Activated CD4-positive, alpha-beta T cell treated with anti-CD3 and anti-CD28 coated beads, Interleukin-2, amount 50 U/mL, for 1 hour (primary cell): ENCODE measurements at regions not wholly inside any gene's neighbourhood (a gene's known extent, or its start where the extent isn't known, plus 50 kb on each side); places are given as distances from the start of the nearest gene placed in this dataset.
A peak's percentile ranks its signal among the peaks of the same experiment; 100 is the strongest.

Experiments
- DNase-seq: peaks from one replicate; pipeline ENCODE4 v3.0.0-alpha.2; 2020

DNA sequence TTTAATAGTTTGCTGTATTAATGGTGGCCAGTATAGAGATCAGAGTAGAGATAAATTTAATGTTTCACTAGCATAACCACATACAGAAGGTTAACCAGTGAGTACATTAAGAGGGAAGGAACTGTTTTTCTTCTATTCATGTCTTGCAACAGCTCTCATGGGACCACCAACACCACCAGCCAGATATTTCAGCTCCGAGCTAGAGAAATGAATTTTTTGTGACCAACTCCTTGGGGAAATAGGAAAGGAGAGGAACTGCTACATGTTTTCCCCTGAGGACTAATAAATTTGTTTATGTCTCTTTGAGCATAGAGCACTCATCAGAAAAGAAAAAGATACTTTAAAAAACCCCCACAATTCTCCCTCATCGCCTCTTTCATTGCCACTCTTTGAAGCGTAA is 247.5 kb downstream of the MBNL1 start:
- DNase-seq, result no peak

- DNase-seq, result no peak
These were observed 248.8 kb downstream of the MBNL1 start for GRCh38 chr3:152517502-152517901.

DNA sequence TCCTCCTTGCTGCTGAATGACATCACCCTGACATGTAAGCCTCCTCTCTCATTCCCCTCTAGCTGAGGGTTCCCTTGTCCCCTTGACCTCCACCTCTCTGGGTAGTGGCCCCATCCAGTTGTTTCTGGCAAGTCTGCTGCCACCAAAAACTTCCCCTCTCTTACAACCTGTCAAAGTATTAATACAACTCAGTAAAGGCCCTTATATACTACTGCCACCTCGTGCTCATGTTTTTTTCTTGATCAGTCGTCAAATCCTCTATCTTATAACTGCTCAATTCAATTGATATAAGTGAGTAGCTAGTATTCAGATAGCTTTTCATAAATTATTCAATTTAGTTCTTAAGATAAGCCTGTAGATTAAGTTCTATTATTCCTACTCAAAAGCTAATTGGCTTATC is 249.6 kb downstream of the MBNL1 start:
- no peak for DNase-seq

GRCh38 chr3:152519376-152519775 is 250.6 kb downstream of the MBNL1 start:
- DNase-seq, result no peak

- no peak for DNase-seq
These were observed 253.3 kb downstream of the MBNL1 start for GRCh38 chr3:152522036-152522435.

DNA sequence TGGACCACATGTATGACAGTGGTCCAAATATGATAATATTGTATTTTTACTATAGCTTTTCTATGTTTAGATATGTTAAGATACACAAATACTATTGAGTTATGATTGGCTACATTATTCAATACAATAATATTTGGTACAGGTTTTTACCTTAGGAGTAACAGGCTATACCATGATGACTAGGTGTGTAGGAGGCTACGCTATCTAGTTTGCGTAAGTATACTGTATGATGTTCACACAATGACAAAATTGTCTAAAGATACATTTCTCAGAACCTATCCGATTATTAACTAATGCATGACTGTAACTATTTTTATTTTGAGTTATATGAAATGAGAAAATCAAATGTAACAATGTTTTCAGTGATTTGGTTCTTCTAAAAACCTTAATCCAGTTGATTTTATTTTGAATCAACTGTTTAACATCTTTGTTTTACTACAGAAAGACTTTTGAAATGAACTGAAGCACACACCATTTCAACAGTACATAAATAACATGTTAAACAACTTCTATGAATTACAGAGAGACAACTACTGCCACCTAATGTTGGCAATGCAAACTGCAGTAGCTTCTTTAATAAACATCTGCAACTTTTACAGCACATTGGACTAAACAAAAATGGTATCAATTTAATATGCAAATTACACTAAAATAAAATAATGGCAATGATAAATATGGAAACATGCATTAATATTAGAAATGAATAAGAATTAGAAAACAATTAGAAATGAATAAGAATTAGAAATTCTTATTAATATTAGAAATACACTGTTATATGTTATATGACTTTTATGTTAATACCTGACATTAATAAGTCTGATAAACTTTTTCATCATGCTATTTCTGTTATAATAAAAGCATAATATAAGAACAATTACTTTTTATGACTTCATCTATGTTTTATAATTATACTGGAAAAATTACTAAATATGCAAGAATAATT is 255.7 kb downstream of the MBNL1 start:
- peak; percentile 32 for DNase-seq

GRCh38 chr3:152531717-152532116 is 263.0 kb downstream of the MBNL1 start:
- DNase-seq, result no peak

DNA sequence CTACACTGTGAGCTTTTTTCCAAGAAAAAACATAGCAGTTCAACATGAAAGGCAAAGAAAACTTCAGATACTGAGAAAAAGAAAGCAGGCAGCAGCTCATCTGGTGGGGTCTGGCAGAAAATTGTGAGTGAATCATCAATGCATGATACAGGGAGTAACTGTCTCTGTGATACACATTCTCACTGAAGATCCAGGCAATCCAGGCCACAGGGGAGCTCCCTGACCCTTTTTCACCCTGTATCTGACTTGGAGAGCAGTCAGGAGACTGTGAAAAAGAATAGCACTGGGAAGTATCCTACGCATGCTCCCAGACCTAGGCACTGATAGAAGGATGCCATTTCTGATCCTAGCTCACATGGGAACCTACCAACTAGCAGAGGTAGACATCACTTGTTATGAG is 269.8 kb downstream of the MBNL1 start:
- no peak for DNase-seq

DNA sequence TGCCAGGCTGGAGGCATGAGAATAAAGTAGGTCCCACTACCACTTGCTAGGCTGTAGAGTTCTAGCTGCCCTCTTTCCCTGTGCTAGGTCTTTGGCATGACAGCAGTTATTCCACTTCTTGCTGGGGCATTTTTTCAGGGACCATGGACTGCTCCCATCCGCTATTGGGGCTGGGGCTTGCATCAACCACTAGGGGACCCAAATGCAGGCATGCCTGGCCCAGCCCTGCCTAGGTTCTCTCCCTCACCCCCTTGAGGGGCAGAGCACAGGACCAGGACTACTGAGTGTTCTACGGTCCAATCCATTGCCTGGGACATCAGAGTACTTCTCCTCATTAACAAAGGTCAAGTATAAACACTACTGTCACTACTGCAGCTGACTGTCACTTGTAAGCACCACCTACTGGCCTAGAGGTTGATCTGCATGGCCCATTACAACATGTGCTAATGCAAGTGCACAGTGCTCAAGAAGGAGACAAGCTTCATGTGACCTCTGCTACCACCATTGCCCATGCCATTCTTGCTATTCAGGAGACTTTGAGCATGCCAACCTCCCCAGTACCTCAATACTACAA is 270.5 kb downstream of the MBNL1 start:
- no peak for DNase-seq

- no peak for DNase-seq
These were observed 271.4 kb downstream of the MBNL1 start for GRCh38 chr3:152540120-152540519.

- DNase-seq, result no peak
These were observed 278.4 kb downstream of the MBNL1 start for GRCh38 chr3:152547153-152547552.

GRCh38 chr3:152549263-152549662 is 280.5 kb downstream of the MBNL1 start:
- DNase-seq, result no peak

DNA sequence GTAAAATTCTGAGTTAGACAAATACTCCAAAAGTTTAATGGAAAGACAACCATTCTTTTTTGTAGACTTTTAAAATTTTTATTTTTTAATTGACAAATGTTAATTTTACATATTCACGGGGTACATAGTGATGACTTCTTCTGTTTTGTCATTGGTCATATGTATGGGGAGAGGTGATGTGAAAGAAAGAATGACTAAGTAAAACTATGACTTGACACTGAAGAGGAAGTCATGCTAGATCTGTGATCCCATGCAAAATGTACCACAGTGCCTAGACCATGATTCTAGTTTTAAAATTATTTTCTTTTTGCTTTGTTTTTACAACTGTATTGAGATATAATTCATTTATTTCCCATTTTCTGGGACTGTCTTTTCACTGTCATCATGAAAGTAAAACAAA is 281.6 kb downstream of the MBNL1 start:
- DNase-seq, result no peak

GRCh38 chr3:152554980-152555379 is 280.0 kb upstream of the P2RY1 start:
- no peak for DNase-seq

- no peak for DNase-seq
These were observed 279.2 kb upstream of the P2RY1 start for GRCh38 chr3:152555666-152556291.

GRCh38 chr3:152556731-152557254 is 278.1 kb upstream of the P2RY1 start:
- DNase-seq, result no peak

DNA sequence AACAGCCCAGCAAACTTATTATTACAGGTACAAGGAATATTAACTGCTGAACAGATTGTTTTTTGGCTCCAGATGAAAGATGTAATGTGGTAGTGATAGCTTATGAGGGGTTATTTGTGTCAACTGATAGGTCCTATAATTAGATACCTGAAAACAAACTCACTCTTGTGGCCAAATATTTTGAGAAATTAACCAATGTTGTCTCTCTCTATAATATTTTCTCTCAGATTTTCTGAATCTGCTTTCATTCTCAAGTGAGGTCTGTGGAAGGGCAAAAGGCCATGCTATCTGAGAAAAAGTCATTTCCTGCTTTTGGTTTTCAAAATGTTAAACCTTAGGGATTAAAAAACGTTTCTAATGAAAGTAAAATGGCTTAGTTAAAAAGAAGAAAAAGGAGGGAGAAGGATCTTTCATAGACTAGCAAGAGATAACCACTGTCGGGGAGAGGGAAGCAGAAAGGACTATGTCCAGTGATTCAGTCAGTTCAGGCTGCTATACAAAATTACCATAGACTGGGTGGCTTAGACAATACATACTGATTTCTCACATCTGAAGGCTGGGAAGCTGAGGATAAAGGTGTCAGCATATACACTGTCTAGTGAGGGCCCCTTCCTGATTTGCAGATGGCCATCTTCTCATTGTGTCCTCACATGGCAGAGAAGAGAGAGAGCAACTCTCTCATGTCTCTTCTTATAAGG is 277.5 kb upstream of the P2RY1 start:
- DNase-seq, result no peak

DNA sequence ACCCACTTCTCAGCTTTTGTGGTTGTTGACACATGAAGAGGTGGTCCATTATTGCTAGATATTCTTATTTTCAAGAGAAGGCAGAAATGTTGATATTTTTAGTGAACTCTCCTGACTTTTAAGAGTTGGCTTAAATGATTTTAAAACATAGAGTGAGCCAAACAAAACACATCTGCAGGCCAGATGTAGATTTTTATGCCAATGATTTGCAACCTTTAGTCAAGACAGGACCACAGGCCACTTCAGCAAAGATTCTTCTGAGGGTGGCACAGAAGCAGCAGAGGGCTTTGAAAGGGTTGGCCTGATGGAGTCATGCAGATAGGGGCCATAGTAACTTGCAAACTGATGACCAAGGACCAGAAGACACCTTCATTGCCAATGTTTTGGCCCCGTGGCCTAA is 276.5 kb upstream of the P2RY1 start:
- no peak for DNase-seq

DNA sequence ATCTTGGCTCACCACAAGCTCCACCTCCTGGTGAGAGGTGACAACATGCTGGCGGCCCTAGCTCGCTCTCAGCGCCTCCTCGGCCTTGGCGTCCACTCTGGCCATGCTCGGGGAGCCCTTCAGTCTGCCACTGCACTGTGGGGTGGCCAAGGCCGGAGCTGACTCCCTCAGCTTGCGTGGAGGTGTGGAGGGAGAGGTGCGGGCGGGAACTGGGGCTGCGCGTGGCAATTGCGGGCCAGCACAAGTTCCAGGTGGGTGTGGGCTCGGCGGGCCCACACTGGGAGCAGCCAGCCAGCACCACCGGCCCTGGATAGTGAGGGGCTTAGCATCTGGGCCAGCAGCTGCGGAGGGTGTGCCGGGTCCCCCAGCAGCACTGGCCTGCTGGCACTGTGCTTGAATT is 275.7 kb upstream of the P2RY1 start:
- no peak for DNase-seq

DNA sequence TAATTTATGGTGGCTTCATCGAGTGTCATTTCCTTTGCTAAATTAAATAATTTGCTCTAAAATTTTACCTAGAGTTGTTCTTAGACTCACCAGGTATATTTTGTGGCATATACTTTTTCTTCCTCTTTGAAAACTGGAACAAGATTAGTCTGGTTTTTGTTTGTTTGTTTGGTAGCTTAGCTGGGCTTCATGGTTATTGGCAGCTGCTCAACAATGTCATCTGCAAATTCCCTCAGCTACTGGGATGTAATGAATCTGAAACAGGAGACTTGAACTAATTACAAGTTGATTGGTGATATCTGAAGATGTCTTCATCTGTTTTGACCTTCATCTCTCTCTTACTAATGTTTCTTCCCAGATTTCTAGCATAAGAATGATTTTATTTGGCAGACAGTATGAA is 270.5 kb upstream of the P2RY1 start:
- DNase-seq, result no peak

- DNase-seq, result peak; percentile 5
These were observed 260.4 kb upstream of the P2RY1 start for GRCh38 chr3:152574461-152575079.

- no peak for DNase-seq
These were observed 256.2 kb upstream of the P2RY1 start for GRCh38 chr3:152578769-152579168.

GRCh38 chr3:152581951-152582350 is 253.0 kb upstream of the P2RY1 start:
- DNase-seq, result no peak
